Transverse colon (tissue), 4 donors: ENCODE measurements at regions not wholly inside any gene's neighbourhood (a gene's known extent, or its start where the extent isn't known, plus 50 kb on each side); places are given as distances from the start of the nearest gene placed in this dataset.

Source experiments
- CTCF ChIP-seq, 5 experiments: fragments of 200-600 bp in 3 of 5; fragments of 450-650 bp in 2 of 5; sonication (generic) in 3 of 5; IDR thresholded peaks; 1 replicate in 2 of 5; 2 replicates in 3 of 5; pipeline ENCODE4 v1.5.1; 2016 to 2017; ENCODE audit warnings: antibody characterized with exemption in 5 of 5, inconsistent platforms in 3 of 5, mild to moderate bottlenecking in 2 of 5, moderate library complexity in 1 of 5
- POLR2AphosphoS5 ChIP-seq, 3 donors: sonication (generic); formaldehyde crosslinking; IDR thresholded peaks; one replicate each; pipeline ENCODE4 v1.6.1; 2016; ENCODE audit warnings: antibody characterized with exemption in 3 of 3

GRCh38 chr13:83692800-83693199 is 189.5 kb downstream of the SLITRK1 start:
- no peak for TF ChIP-seq POLR2AphosphoS5 (IDR thresholded peaks at IDR 0.05)
- TF ChIP-seq CTCF (IDR thresholded peaks at IDR 0.05) = no peak
